K562 (cell line): ENCODE measurements at regions not wholly inside any gene's neighbourhood (a gene's known extent, or its start where the extent isn't known, plus 50 kb on each side); places are given as distances from the start of the nearest gene placed in this dataset.

ENCODE experiments used
- ATAC-seq: fragments of 200-7000 bp; cut with Tn5 transposase; 3 replicates; pipeline ENCODE4 v1.9.1; 2020; ENCODE audit warnings: moderate library complexity
- BruUV-seq: library from RNA; stranded (reverse); fragments of 400-500 nt; replicated peaks from 2 replicates; lab custom pipeline; 2021; lab: Mats Ljungman, UMichigan
- CTCF ChIA-PET: fragments of 300-600 bp; formaldehyde crosslinking; extraction: SDS; loops from one replicate; lab custom pipeline; 2021; ENCODE audit warnings: low intra/inter-chr PET ratio; lab: Yijun Ruan, JAX
- POLR2A ChIA-PET: fragments of 300-600, 350-650 bp; sonication (Branson Sonifier 250); formaldehyde crosslinking; extraction: SDS; loops from one replicate; lab custom pipeline; 2021; ENCODE audit warnings: antibody characterized with exemption, inconsistent platforms; lab: Yijun Ruan, JAX
- DNase-seq, 4 experiments: peaks; one replicate each; pipeline versions ENCODE4 v3.0.0 to v3.0.0-alpha.2; 2011 to 2018; ENCODE audit warnings: low spot score in 3 of 4, mixed read lengths in 3 of 4; ENCODE audit errors: extremely low read depth in 1 of 4
- FAIRE-seq: peaks from 2 replicates; lab custom pipeline; 2011; peaks lifted over from hg19 to GRCh38; lab: Jason Lieb, UNC
- H2AFZ ChIP-seq: 2 replicates; pipeline ENCODE4 v1.6.0; 2011; ENCODE audit warnings: low read depth, low read length, control low read depth, inconsistent platforms
- H3K27ac ChIP-seq: fragments of 200-600 bp; 3 replicates; pipeline ENCODE4 v1.8.0; 2011; ENCODE audit warnings: low read depth, mild to moderate bottlenecking, control low read depth, inconsistent platforms, low read length, moderate library complexity, mixed read lengths; ENCODE audit errors: extremely low read depth
- H3K27me3 ChIP-seq, 2 experiments: fragments of 300-600 bp in 1 of 2; 2 replicates in 1 of 2; 3 replicates in 1 of 2; pipeline versions ENCODE4 v1.6.0 to v1.8.0; 2011; ENCODE audit warnings: inconsistent platforms in 2 of 2, low read length in 2 of 2, mild to moderate bottlenecking in 1 of 2, mixed read lengths in 1 of 2, moderate library complexity in 1 of 2; ENCODE audit not compliant: control insufficient read depth in 2 of 2, insufficient read depth in 2 of 2
- H3K36me3 ChIP-seq: fragments of 300-600 bp; 3 replicates; pipeline ENCODE4 v1.8.0; 2011; ENCODE audit warnings: mild to moderate bottlenecking, low read length, inconsistent platforms; ENCODE audit not compliant: control insufficient read depth, insufficient read depth
- H3K4me1 ChIP-seq, 2 experiments: fragments of 200-600 bp in 1 of 2; replicated peaks in 1 of 2; 2 replicates in 1 of 2; 3 replicates in 1 of 2; pipeline versions ENCODE4 v1.5.1 to v1.8.0; 2011; ENCODE audit warnings: inconsistent platforms in 2 of 2, low read length in 2 of 2, mild to moderate bottlenecking in 1 of 2, mixed read lengths in 1 of 2, moderate library complexity in 1 of 2; ENCODE audit not compliant: control insufficient read depth in 2 of 2, insufficient read depth in 2 of 2
- H3K4me2 ChIP-seq: 2 replicates; pipeline ENCODE4 v1.6.1; 2011; ENCODE audit warnings: low read length, control low read depth, inconsistent platforms, mixed read lengths; ENCODE audit not compliant: insufficient read depth
- H3K4me3 ChIP-seq: fragments of 200-600 bp; sonication (generic), shearing (Covaris generic); 2 replicates; pipeline ENCODE4 v1.5.1; 2016; ENCODE audit warnings: control low read depth, inconsistent platforms
- H3K79me2 ChIP-seq: fragments of 200-600 bp; 3 replicates; pipeline ENCODE4 v1.8.0; 2011; ENCODE audit warnings: low read length, inconsistent platforms; ENCODE audit not compliant: control insufficient read depth, insufficient read depth
- H3K9ac ChIP-seq, 2 experiments: 2 replicates each; pipeline versions ENCODE4 v1.6.0 to v1.6.1; 2011; ENCODE audit warnings: low read depth in 2 of 2, low read length in 2 of 2, control low read depth in 1 of 2, inconsistent platforms in 1 of 2, mild to moderate bottlenecking in 1 of 2, mixed read lengths in 1 of 2; ENCODE audit not compliant: insufficient read depth in 1 of 2
- H3K9me1 ChIP-seq: one replicate; pipeline ENCODE4 v1.6.0; 2011; ENCODE audit warnings: inconsistent platforms, mild to moderate bottlenecking, low read length, moderate library complexity; ENCODE audit not compliant: control insufficient read depth, insufficient read depth
- H3K9me3 ChIP-seq: replicated peaks from 2 replicates; pipeline ENCODE4 v1.5.1; 2011; ENCODE audit warnings: low read depth, low read length, inconsistent platforms; ENCODE audit not compliant: control insufficient read depth, insufficient read depth
- H4K20me1 ChIP-seq: replicated peaks from 2 replicates; pipeline ENCODE4 v1.6.1; 2011; ENCODE audit warnings: low read length, inconsistent platforms, mixed read lengths; ENCODE audit not compliant: control insufficient read depth, insufficient read depth
- EZH2 ChIP-seq: IDR thresholded peaks from 2 replicates; pipeline ENCODE4 v1.6.1; 2012; ENCODE audit warnings: low read depth, mild to moderate bottlenecking, inconsistent platforms, low read length, borderline replicate concordance
- FOXM1 ChIP-seq, 2 experiments: fragments of 450-650 bp in 1 of 2; sonication (generic) in 1 of 2; formaldehyde crosslinking in 1 of 2; IDR thresholded peaks; 2 replicates each; pipeline versions ENCODE4 v1.6.1 to v1.9.0; 2017 to 2022; ENCODE audit warnings: low read depth in 2 of 2, mild to moderate bottlenecking in 2 of 2, missing genetic modification reagents in 1 of 2, moderate library complexity in 1 of 2
- HNRNPL ChIP-seq: fragments of 200-400 bp; formaldehyde crosslinking; IDR thresholded peaks from 2 replicates; pipeline ENCODE4 v1.6.1; 2017; ENCODE audit warnings: low read depth, mild to moderate bottlenecking, low read length
- IRF1 ChIP-seq: sonication (generic); formaldehyde crosslinking; IDR thresholded peaks from 2 replicates; pipeline ENCODE4 v1.8.0; 2022; ENCODE audit warnings: missing genetic modification reagents, mild to moderate bottlenecking, borderline replicate concordance
- MCM5 ChIP-seq: fragments of 450-650 bp; IDR thresholded peaks from 2 replicates; pipeline ENCODE4 v1.6.1; 2016; ENCODE audit warnings: low read depth
- NFE2L1 ChIP-seq: fragments of 450-650 bp; IDR thresholded peaks from 2 replicates; pipeline ENCODE4 v1.6.1; 2016; ENCODE audit warnings: missing genetic modification characterization, low read depth, mild to moderate bottlenecking, missing compliant biosample characterization, moderate library complexity, borderline replicate concordance
- PKNOX1 ChIP-seq: fragments of 450-650 bp; IDR thresholded peaks from 2 replicates; pipeline ENCODE4 v1.6.1; 2016
- PTBP1 ChIP-seq: fragments of 200-400 bp; formaldehyde crosslinking; IDR thresholded peaks from 2 replicates; pipeline ENCODE4 v1.6.1; 2017; ENCODE audit warnings: low read depth, low read length
- SIN3B ChIP-seq: fragments of 450-650 bp; IDR thresholded peaks from 2 replicates; pipeline ENCODE4 v1.6.1; 2017; ENCODE audit warnings: low read depth, mild to moderate bottlenecking, moderate library complexity
- ZBTB11 ChIP-seq, 3 experiments: fragments of 200-800 bp in 1 of 3; fragments of 250-450 bp in 1 of 3; fragments of 450-650 bp in 1 of 3; sonication (Bioruptor Pico) in 1 of 3; sonication (Bioruptor generic) in 1 of 3; formaldehyde crosslinking in 1 of 3; IDR thresholded peaks; 2 replicates each; pipeline versions ENCODE4 v1.6.1 to v1.8.0; 2016 to 2022; ENCODE audit warnings: mild to moderate bottlenecking in 2 of 3, missing genetic modification characterization in 2 of 3, missing compliant biosample characterization in 1 of 3, moderate library complexity in 1 of 3
- ZC3H4 ChIP-seq: sonication (generic); formaldehyde crosslinking; IDR thresholded peaks from 2 replicates; pipeline ENCODE4 v1.9.0; 2021; ENCODE audit warnings: missing genetic modification reagents, borderline replicate concordance
- ZNF124 ChIP-seq: sonication (generic); formaldehyde crosslinking; IDR thresholded peaks from 2 replicates; pipeline ENCODE4 v1.8.1; 2022; ENCODE audit warnings: missing genetic modification reagents
- ZNF165 ChIP-seq: fragments of 250-450 bp; sonication (Bioruptor Pico); IDR thresholded peaks from 2 replicates; pipeline ENCODE4 v1.4.0; 2020; ENCODE audit warnings: borderline replicate concordance
- ZNF436 ChIP-seq: fragments of 250-450, 450-650 bp; sonication (Bioruptor Pico); formaldehyde crosslinking; IDR thresholded peaks from 2 replicates; pipeline ENCODE4 v1.7.0; 2020; ENCODE audit warnings: mild to moderate bottlenecking
- ZNF589 ChIP-seq: fragments of 200-800 bp; sonication (Bioruptor generic); IDR thresholded peaks from 2 replicates; pipeline ENCODE4 v1.6.1; 2016; ENCODE audit warnings: low read depth, missing genetic modification characterization, missing compliant biosample characterization
- ZNF655 ChIP-seq: fragments of 250-450 bp; sonication (Bioruptor Pico); IDR thresholded peaks from 2 replicates; pipeline ENCODE4 v1.5.0; 2021
- WGBS: fragments of 100-300 bp; shearing (Covaris generic); methylation state at CpG from one replicate; pipeline ENCODE4 v1.1.6; 2016; ENCODE audit warnings: low coverage, mixed read lengths; ENCODE audit not compliant: insufficient coverage; ENCODE audit errors: missing lambda C conversion rate; 5-methylcytosine and 5-hydroxymethylcytosine counted together
- in situ Hi-C: fragments of 300-500 bp; cut with MboI; formaldehyde crosslinking; loops from 4 replicates; pipeline ENCODE4 v1.15.0; 2018; ENCODE audit warnings: inconsistent platforms, mixed read lengths
- intact Hi-C: fragments of 100-400 bp; cut with micrococcal nuclease; formaldehyde crosslinking; loops from 2 replicates; pipeline ENCODE4 v1.14.2; 2022

- H3K27ac ChIP-seq, result no peak overlapping the region
- H3K4me2 ChIP-seq, result no peak overlapping the region
- no peak overlapping the region for H3K9ac ChIP-seq
- no TSS peak for BruUV-seq
- 1% methylated on average over 4 of the region's 4 CpGs for WGBS
- FAIRE-seq (no peak), ATAC-seq (no peak), DNase-seq (no peak)
- H3K4me3 ChIP-seq, result no peak overlapping the region
- no peaks in the 10 kb centered on the region for H4K20me1 ChIP-seq
- H3K36me3 ChIP-seq, result no peaks in the 10 kb centered on the region
- H3K79me2 ChIP-seq, result no peaks in the 10 kb centered on the region
- CTCF ChIA-PET, result no interaction called here
- H3K9me3 ChIP-seq, result no peaks in the 10 kb centered on the region
- TF ChIP-seq ZNF589 (CRISPR knock-in tag) (no peak), ZBTB11 (CRISPR knock-in tag; IDR thresholded peaks at IDR 0.05) (no peak), ZNF165 (CRISPR knock-in tag) (no peak), ZNF655 (CRISPR knock-in tag) (no peak), SIN3B (no peak), ZNF124 (no peak), MCM5 (no peak), HNRNPL (no peak), EZH2 (no peak), ZNF436 (CRISPR knock-in tag) (no peak), PTBP1 (no peak), NFE2L1 (no peak), ZC3H4 (no peak), PKNOX1 (no peak), IRF1 (CRISPR knock-in tag) (no peak), FOXM1 (IDR thresholded peaks at IDR 0.05; ENCODE audit: low read depth) (no peak), FOXM1 (CRISPR knock-in tag; IDR thresholded peaks at IDR 0.05; ENCODE audit: low read depth) (no peak)
- H2AFZ ChIP-seq, result no peak overlapping the region
- no peaks in the 10 kb centered on the region for H3K9me1 ChIP-seq
- POLR2A ChIA-PET, result no interaction called here
- in situ Hi-C loops (no loop called here), intact Hi-C loops (no loop called here)
- H3K27me3 ChIP-seq, result no peaks in the 10 kb centered on the region
- peaks cover 0 to 9% of the 10 kb centered on the region in 2 experiments; a peak in 1 of 5 replicates for H3K4me1 ChIP-seq
Measured at GRCh38 chr3:20556661-20557060, 370.7 kb upstream of the SGO1 start.
